ENCODE measurements at regions not wholly inside any gene's neighbourhood (a gene's known extent, or its start where the extent isn't known, plus 50 kb on each side); places are given as distances from the start of the nearest gene placed in this dataset.
A peak's percentile ranks its signal among the peaks of the same experiment; 100 is the strongest.

- no peak overlapping the region for H3K27ac ChIP-seq
- TF ChIP-seq ZFX (IDR thresholded peaks at IDR 0.05; ENCODE audit: borderline replicate concordance) (no peak), CTCF (IDR thresholded peaks at IDR 0.05) (no peak)
Observed at GRCh38 chr1:192905049-192905448, 96.2 kb downstream of the RGS2 start.

GRCh38 chr1:192906334-192906733 is 97.5 kb downstream of the RGS2 start:
- no peak for TF ChIP-seq ZFX (IDR thresholded peaks at IDR 0.05; ENCODE audit: borderline replicate concordance)
- TF ChIP-seq CTCF (IDR thresholded peaks at IDR 0.05): no peak
- no peak overlapping the region for H3K27ac ChIP-seq

GRCh38 chr1:192907545-192908243 is 98.9 kb downstream of the RGS2 start:
- TF ChIP-seq ZFX (IDR thresholded peaks at IDR 0.05; ENCODE audit: borderline replicate concordance) (no peak), CTCF (IDR thresholded peaks at IDR 0.05) (no peak)
- no peak overlapping the region for H3K27ac ChIP-seq

GRCh38 chr1:192911896-192912656 is 103.2 kb downstream of the RGS2 start:
- H3K27ac ChIP-seq: peak overlapping the region; percentile 65

- H3K27ac ChIP-seq: peak overlapping the region; percentile 65
- TF ChIP-seq ZFX (IDR thresholded peaks at IDR 0.05; ENCODE audit: borderline replicate concordance) (no peak), CTCF (IDR thresholded peaks at IDR 0.05) (no peak)
Observed at GRCh38 chr1:192913683-192914082, 104.8 kb downstream of the RGS2 start.

GRCh38 chr1:192914092-192914491 is 105.3 kb downstream of the RGS2 start:
- peak overlapping the region; percentile 65 for H3K27ac ChIP-seq
- no peak for TF ChIP-seq ZFX (IDR thresholded peaks at IDR 0.05; ENCODE audit: borderline replicate concordance)
- no peak for TF ChIP-seq CTCF (IDR thresholded peaks at IDR 0.05)

GRCh38 chr1:192914696-192915095 is 105.9 kb downstream of the RGS2 start:
- H3K27ac ChIP-seq: peak overlapping the region; percentile 65
- TF ChIP-seq ZFX (IDR thresholded peaks at IDR 0.05; ENCODE audit: borderline replicate concordance): no peak
- no peak for TF ChIP-seq CTCF (IDR thresholded peaks at IDR 0.05)
